ENCODE measurements at regions not wholly inside any gene's neighbourhood (a gene's known extent, or its start where the extent isn't known, plus 50 kb on each side); places are given as distances from the start of the nearest gene placed in this dataset.

- TF ChIP-seq POLR2A (IDR thresholded peaks at IDR 0.05): no peak
- no peaks in the 10 kb centered on the region for H3K27me3 ChIP-seq
- no peak overlapping the region for H3K4me3 ChIP-seq
- H3K9me3 ChIP-seq: no peaks in the 10 kb centered on the region
- ATAC-seq (no peak), DNase-seq (no peak)
- no peaks in the 10 kb centered on the region for H3K36me3 ChIP-seq
- H3K27ac ChIP-seq: no peak overlapping the region
- intact Hi-C loops (cut with DNase I): no loop called here
- H3K4me1 ChIP-seq: peaks cover 0 to 46% (median 29%) of the 10 kb centered on the region in 12 donors
These were observed 84.5 kb downstream of the FZD1 start for GRCh38 chr7:91348711-91349110.

- Histone ChIP-seq H3K9me3 (no peaks in the 10 kb centered on the region), H3K27ac (no peak overlapping the region), H3K27me3 (no peaks in the 10 kb centered on the region), H3K4me1 (peaks cover 0 to 25% (median 18%) of the 10 kb centered on the region in 12 donors), H3K36me3 (no peaks in the 10 kb centered on the region), H3K4me3 (no peak overlapping the region)
- no peak for DNase-seq
- TF ChIP-seq POLR2A (IDR thresholded peaks at IDR 0.05) (no peak), CTCF (IDR thresholded peaks at IDR 0.05) (no peak)
- no peak for ATAC-seq
- 94 to 99% (median 96%) methylated on average over 3 of the region's 3 CpGs for WGBS, 4 donors
- intact Hi-C loops (cut with DNase I): no loop called here
These were observed 87.1 kb downstream of the FZD1 start for GRCh38 chr7:91351374-91351773.

GRCh38 chr7:91352091-91352490 is 87.9 kb downstream of the FZD1 start:
- no peak for DNase-seq
- H3K9me3 ChIP-seq: no peaks in the 10 kb centered on the region
- peaks cover 0 to 19% (median 12%) of the 10 kb centered on the region in 12 donors for H3K4me1 ChIP-seq
- intact Hi-C loops (cut with DNase I): no loop called here
- WGBS, 4 donors: 90 to 94% (median 92%) methylated on average over 4 of the region's 4 CpGs
- no peak for TF ChIP-seq CTCF (IDR thresholded peaks at IDR 0.05)
- TF ChIP-seq POLR2A (IDR thresholded peaks at IDR 0.05): no peak
- no peak overlapping the region for H3K4me3 ChIP-seq
- H3K27ac ChIP-seq: no peak overlapping the region
- no peaks in the 10 kb centered on the region for H3K27me3 ChIP-seq
- no peaks in the 10 kb centered on the region for H3K36me3 ChIP-seq
- ATAC-seq: no peak

GRCh38 chr7:91353848-91354247 is 89.6 kb downstream of the FZD1 start:
- Histone ChIP-seq H3K9me3 (no peaks in the 10 kb centered on the region), H3K4me1 (peaks cover 0 to 4% (median 0%) of the 10 kb centered on the region in 12 donors), H3K4me3 (no peak overlapping the region), H3K27ac (no peak overlapping the region), H3K27me3 (no peaks in the 10 kb centered on the region), H3K36me3 (no peaks in the 10 kb centered on the region)
- no peak for TF ChIP-seq CTCF (IDR thresholded peaks at IDR 0.05)
- intact Hi-C loops (cut with DNase I): no loop called here
- no peak for ATAC-seq
- WGBS, 4 donors: 73 to 78% (median 75%) methylated on average over 2 of the region's 2 CpGs
- DNase-seq: no peak

- intact Hi-C loops (cut with DNase I): no loop called here
- Histone ChIP-seq H3K27ac (no peak overlapping the region), H3K4me1 (no peaks in the 10 kb centered on the region), H3K27me3 (no peaks in the 10 kb centered on the region), H3K9me3 (no peaks in the 10 kb centered on the region), H3K4me3 (no peak overlapping the region), H3K36me3 (no peaks in the 10 kb centered on the region)
- ATAC-seq (no peak), DNase-seq (no peak)
- TF ChIP-seq CTCF (IDR thresholded peaks at IDR 0.05) (no peak), POLR2A (IDR thresholded peaks at IDR 0.05) (no peak)
- WGBS, 4 donors: 73 to 80% (median 79%) methylated on average over 7 of the region's 7 CpGs
These were observed 91.6 kb downstream of the FZD1 start for GRCh38 chr7:91355695-91356435.
